ENCODE measurements at regions not wholly inside any gene's neighbourhood (a gene's known extent, or its start where the extent isn't known, plus 50 kb on each side); places are given as distances from the start of the nearest gene placed in this dataset.
"Not testable (repeated sequence)": the region's sequence is repeated elsewhere in the genome, so short reads cannot be mapped to it uniquely, and the experiment has no call there.

DNA sequence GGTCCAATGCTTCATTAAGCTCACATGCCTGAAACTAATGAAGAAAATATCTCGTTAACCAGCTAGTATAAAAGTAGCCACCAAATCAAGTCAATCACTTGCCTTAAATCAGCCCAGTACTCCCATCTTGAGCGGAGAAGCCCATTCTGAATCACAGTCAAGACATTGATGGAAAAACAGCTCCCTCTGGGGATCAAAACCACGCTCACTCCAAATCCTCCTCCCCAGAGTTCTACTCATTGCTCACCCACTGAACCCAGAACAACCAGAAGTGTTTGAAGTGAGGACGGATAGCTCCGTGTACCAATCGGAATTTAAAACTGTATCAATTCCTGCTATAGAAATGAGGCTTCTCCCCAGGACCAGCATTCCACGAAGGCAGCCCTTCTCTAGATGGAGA is 163.3 kb downstream of the UNC93B1 start:
- not testable (repeated sequence) for TF ChIP-seq EZH2phosphoT487 (IDR thresholded peaks at IDR 0.05; ENCODE audit: insufficient read depth, low read depth); EZH2 (IDR thresholded peaks at IDR 0.05; ENCODE audit: insufficient read depth, poor library complexity, severe bottlenecking)

Measured in GM23248 (cell line).